Suprapubic skin (tissue), 4 donors: ENCODE measurements at regions not wholly inside any gene's neighbourhood (a gene's known extent, or its start where the extent isn't known, plus 50 kb on each side); places are given as distances from the start of the nearest gene placed in this dataset.

ENCODE experiments used
- EP300 ChIP-seq: sonication (generic); formaldehyde crosslinking; IDR thresholded peaks from one replicate; pipeline ENCODE4 v1.6.1; 2017; ENCODE audit warnings: antibody characterized with exemption
- POLR2A ChIP-seq, 2 donors: fragments of 450-650 bp; IDR thresholded peaks; one replicate each; pipeline ENCODE4 v1.6.1; 2017; ENCODE audit warnings: antibody characterized with exemption in 2 of 2, mild to moderate bottlenecking in 2 of 2, moderate library complexity in 2 of 2
- POLR2AphosphoS5 ChIP-seq, 3 donors: sonication (generic); formaldehyde crosslinking; IDR thresholded peaks; one replicate each; pipeline ENCODE4 v1.6.1; 2017; ENCODE audit warnings: antibody characterized with exemption in 3 of 3
- TF ChIP-seq, protein P1 (sequence below), 2 donors: fragments of 200-600 bp in 1 of 2; fragments of 450-650 bp in 1 of 2; sonication (generic) in 1 of 2; IDR thresholded peaks; one replicate each; pipeline ENCODE4 v1.5.1; 2016 to 2019; ENCODE audit warnings: antibody characterized with exemption in 2 of 2, mild to moderate bottlenecking in 1 of 2, moderate library complexity in 1 of 2

DNA sequence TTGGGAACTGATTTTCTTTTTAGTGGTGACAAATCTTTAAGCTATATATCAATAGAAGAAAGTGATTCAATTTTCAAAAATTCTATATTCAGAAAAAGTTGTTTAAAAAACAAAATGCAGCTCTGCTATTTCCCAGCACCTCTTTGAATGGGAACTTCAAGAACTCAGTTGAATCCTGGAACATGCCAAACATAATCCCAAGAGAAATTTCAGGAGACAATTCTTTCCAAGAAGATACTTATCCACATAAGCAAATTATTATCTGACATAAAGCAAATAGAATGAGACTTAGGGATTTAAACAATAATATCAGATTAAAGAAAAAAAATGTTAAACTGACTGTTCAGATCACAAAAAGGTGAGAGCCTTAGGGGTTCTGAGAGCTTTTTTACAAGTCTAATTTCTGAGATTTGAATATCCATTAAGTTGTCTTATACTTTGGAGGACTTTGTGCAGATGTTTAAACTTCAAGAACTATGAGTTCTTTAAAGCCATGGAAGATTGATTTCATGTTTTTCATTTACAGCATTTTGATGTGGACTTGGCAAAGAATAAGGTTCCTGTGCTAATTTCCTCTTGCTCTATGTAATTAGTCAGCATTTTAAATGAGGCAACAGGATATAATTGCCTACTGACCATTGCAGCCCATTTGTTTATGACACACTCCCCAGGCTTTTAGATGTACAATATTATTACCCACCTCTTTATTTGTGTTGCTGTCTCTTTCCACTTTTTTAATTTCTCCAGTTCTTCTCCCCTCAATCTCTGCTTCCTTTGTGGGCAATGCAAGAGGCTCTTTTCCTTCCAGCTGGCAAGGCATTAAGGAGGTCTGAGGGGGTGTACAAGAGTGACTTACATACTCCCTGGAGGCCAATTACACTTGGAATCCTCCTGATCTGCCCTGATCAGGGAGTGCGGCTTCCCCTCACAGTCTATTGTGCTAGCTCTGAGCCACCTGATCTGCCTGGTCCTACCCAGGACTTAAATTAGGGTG lies 419.1 kb downstream of the NR2F1-AS1 start:
- TF ChIP-seq POLR2A (IDR thresholded peaks at IDR 0.05) (no peak), POLR2AphosphoS5 (IDR thresholded peaks at IDR 0.05) (no peak), EP300 (no peak)
- TF ChIP-seq, protein P1, sequence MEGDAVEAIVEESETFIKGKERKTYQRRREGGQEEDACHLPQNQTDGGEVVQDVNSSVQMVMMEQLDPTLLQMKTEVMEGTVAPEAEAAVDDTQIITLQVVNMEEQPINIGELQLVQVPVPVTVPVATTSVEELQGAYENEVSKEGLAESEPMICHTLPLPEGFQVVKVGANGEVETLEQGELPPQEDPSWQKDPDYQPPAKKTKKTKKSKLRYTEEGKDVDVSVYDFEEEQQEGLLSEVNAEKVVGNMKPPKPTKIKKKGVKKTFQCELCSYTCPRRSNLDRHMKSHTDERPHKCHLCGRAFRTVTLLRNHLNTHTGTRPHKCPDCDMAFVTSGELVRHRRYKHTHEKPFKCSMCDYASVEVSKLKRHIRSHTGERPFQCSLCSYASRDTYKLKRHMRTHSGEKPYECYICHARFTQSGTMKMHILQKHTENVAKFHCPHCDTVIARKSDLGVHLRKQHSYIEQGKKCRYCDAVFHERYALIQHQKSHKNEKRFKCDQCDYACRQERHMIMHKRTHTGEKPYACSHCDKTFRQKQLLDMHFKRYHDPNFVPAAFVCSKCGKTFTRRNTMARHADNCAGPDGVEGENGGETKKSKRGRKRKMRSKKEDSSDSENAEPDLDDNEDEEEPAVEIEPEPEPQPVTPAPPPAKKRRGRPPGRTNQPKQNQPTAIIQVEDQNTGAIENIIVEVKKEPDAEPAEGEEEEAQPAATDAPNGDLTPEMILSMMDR (IDR thresholded peaks at IDR 0.05): no peak
